Vagina (tissue), 2 donors: ENCODE measurements at regions not wholly inside any gene's neighbourhood (a gene's known extent, or its start where the extent isn't known, plus 50 kb on each side); places are given as distances from the start of the nearest gene placed in this dataset.
"Not testable (repeated sequence)": the region's sequence is repeated elsewhere in the genome, so short reads cannot be mapped to it uniquely, and the experiment has no call there.

Experiments used
- DNase-seq, 2 donors: peaks; one replicate each; pipeline ENCODE4 v3.0.0-alpha.2; 2017; ENCODE audit errors: extremely low spot score in 2 of 2
- H3K27ac ChIP-seq: fragments of 200-600 bp; sonication (generic); one replicate; pipeline ENCODE4 v1.5.1; 2019
- H3K27me3 ChIP-seq: fragments of 200-600 bp; sonication (generic); one replicate; pipeline ENCODE4 v1.5.1; 2019
- H3K36me3 ChIP-seq, 2 donors: fragments of 200-600 bp; sonication (generic); one replicate each; pipeline ENCODE4 v1.5.1; 2017 to 2019
- H3K4me1 ChIP-seq: fragments of 200-600 bp; sonication (generic); one replicate; pipeline ENCODE4 v1.5.1; 2019
- H3K4me3 ChIP-seq, 2 donors: fragments of 200-600 bp; sonication (generic); 1 replicate in 1 of 2; 2 replicates in 1 of 2; pipeline ENCODE4 v1.5.1; 2016 to 2019
- H3K9me3 ChIP-seq: fragments of 200-600 bp; sonication (generic); one replicate; pipeline ENCODE4 v1.5.1; 2019
- CTCF ChIP-seq, 3 experiments: fragments of 450-650 bp in 2 of 3; fragments of 200-600 bp in 1 of 3; sonication (generic) in 1 of 3; IDR thresholded peaks; one replicate each; pipeline ENCODE4 v1.5.1; 2017 to 2019; ENCODE audit warnings: antibody characterized with exemption in 3 of 3, mild to moderate bottlenecking in 2 of 3, moderate library complexity in 2 of 3
- POLR2A ChIP-seq, 2 donors: fragments of 450-650 bp; IDR thresholded peaks; one replicate each; pipeline ENCODE4 v1.6.1; 2017; ENCODE audit warnings: antibody characterized with exemption in 2 of 2, mild to moderate bottlenecking in 2 of 2, moderate library complexity in 2 of 2
- POLR2AphosphoS5 ChIP-seq, 2 donors: sonication (generic); formaldehyde crosslinking; IDR thresholded peaks; one replicate each; pipeline ENCODE4 v1.9.0; 2017; ENCODE audit warnings: antibody characterized with exemption in 2 of 2, mild to moderate bottlenecking in 2 of 2, low read depth in 1 of 2; ENCODE audit not compliant: insufficient read depth in 1 of 2
- intact Hi-C: fragments of 100-400 bp; cut with DNase I; formaldehyde crosslinking; loops from one replicate; pipeline ENCODE4 v1.15.1; 2023

GRCh38 chr6:109255946-109256640 lies 126.2 kb downstream of the CD164 start:
- no peaks in the 10 kb centered on the region for H3K9me3 ChIP-seq
- H3K4me3 ChIP-seq, result no peak overlapping the region
- intact Hi-C loops, result no loop called here
- H3K4me1 ChIP-seq, result peaks cover 8% of the 10 kb centered on the region
- no peaks in the 10 kb centered on the region for H3K27me3 ChIP-seq
- no peak for DNase-seq
- no peaks in the 10 kb centered on the region for H3K36me3 ChIP-seq
- H3K27ac ChIP-seq, result no peak overlapping the region
- TF ChIP-seq POLR2A (IDR thresholded peaks at IDR 0.05) (no peak), POLR2AphosphoS5 (IDR thresholded peaks at IDR 0.05; ENCODE audit: insufficient read depth in 1 of 2, low read depth in 1 of 2) (no peak), CTCF (IDR thresholded peaks at IDR 0.05) (no peak)

- no peak overlapping the region for H3K27ac ChIP-seq
- TF ChIP-seq POLR2A (IDR thresholded peaks at IDR 0.05) (no peak), POLR2AphosphoS5 (IDR thresholded peaks at IDR 0.05; ENCODE audit: insufficient read depth in 1 of 2, low read depth in 1 of 2) (no peak), CTCF (IDR thresholded peaks at IDR 0.05) (no peak)
- DNase-seq, result no peak
Observed at GRCh38 chr6:109255087-109255486, 127.2 kb downstream of the CD164 start.

GRCh38 chr6:109253366-109253765 lies 128.9 kb downstream of the CD164 start:
- no peaks in the 10 kb centered on the region for H3K9me3 ChIP-seq
- no peak overlapping the region for H3K4me3 ChIP-seq
- H3K36me3 ChIP-seq, result no peaks in the 10 kb centered on the region
- no peak overlapping the region for H3K27ac ChIP-seq
- TF ChIP-seq POLR2AphosphoS5 (IDR thresholded peaks at IDR 0.05; ENCODE audit: insufficient read depth in 1 of 2, low read depth in 1 of 2) (no peak), POLR2A (IDR thresholded peaks at IDR 0.05) (no peak), CTCF (IDR thresholded peaks at IDR 0.05) (no peak)
- intact Hi-C loops, result no loop called here
- H3K4me1 ChIP-seq, result peaks cover 8% of the 10 kb centered on the region
- no peaks in the 10 kb centered on the region for H3K27me3 ChIP-seq
- no peak for DNase-seq

More at GRCh38 chr6:109255087-109255486, 127.2 kb downstream of the CD164 start:
- H3K4me1 ChIP-seq, result peaks cover 8% of the 10 kb centered on the region
- H3K36me3 ChIP-seq, result no peaks in the 10 kb centered on the region
- intact Hi-C loops, result no loop called here
- H3K9me3 ChIP-seq, result no peaks in the 10 kb centered on the region
- no peak overlapping the region for H3K4me3 ChIP-seq
- no peaks in the 10 kb centered on the region for H3K27me3 ChIP-seq

- Histone ChIP-seq H3K27ac (no peak overlapping the region), H3K27me3 (no peaks in the 10 kb centered on the region), H3K9me3 (no peaks in the 10 kb centered on the region), H3K4me1 (peaks cover 8% of the 10 kb centered on the region), H3K4me3 (no peak overlapping the region), H3K36me3 (no peaks in the 10 kb centered on the region)
- TF ChIP-seq CTCF (IDR thresholded peaks at IDR 0.05), result no peak
- TF ChIP-seq POLR2A (IDR thresholded peaks at IDR 0.05), result no peak
- TF ChIP-seq POLR2AphosphoS5 (IDR thresholded peaks at IDR 0.05; ENCODE audit: insufficient read depth in 1 of 2, low read depth in 1 of 2), result no peak
- no peak for DNase-seq
- intact Hi-C loops, result no loop called here
Observed at GRCh38 chr6:109252261-109253041, 129.8 kb downstream of the CD164 start.

- DNase-seq, result no peak
- peaks cover 8% of the 10 kb centered on the region for H3K4me1 ChIP-seq
- TF ChIP-seq POLR2AphosphoS5 (IDR thresholded peaks at IDR 0.05; ENCODE audit: insufficient read depth in 1 of 2, low read depth in 1 of 2) (no peak), CTCF (IDR thresholded peaks at IDR 0.05) (no peak), POLR2A (IDR thresholded peaks at IDR 0.05) (no peak)
- no peaks in the 10 kb centered on the region for H3K36me3 ChIP-seq
- H3K9me3 ChIP-seq, result no peaks in the 10 kb centered on the region
- intact Hi-C loops, result no loop called here
- no peak overlapping the region for H3K4me3 ChIP-seq
- H3K27me3 ChIP-seq, result no peaks in the 10 kb centered on the region
- H3K27ac ChIP-seq, result no peak overlapping the region
Observed at GRCh38 chr6:109251839-109252238, 130.4 kb downstream of the CD164 start.

- DNase-seq, H3K36me3 ChIP-seq, H3K27me3 ChIP-seq, H3K27ac ChIP-seq, H3K4me3 ChIP-seq, H3K9me3 ChIP-seq, H3K4me1 ChIP-seq, intact Hi-C loops: not testable (repeated sequence)
Observed at GRCh38 chr6:109250544-109251156, 131.6 kb downstream of the CD164 start.
